ENCODE measurements at regions not wholly inside any gene's neighbourhood (a gene's known extent, or its start where the extent isn't known, plus 50 kb on each side); places are given as distances from the start of the nearest gene placed in this dataset.

GRCh38 chr5:135097390-135097789 lies 63.4 kb upstream of the PITX1 start (continued):
- TF ChIP-seq KIAA2018 (CRISPR knock-in tag; IDR thresholded peaks at IDR 0.05; ENCODE audit: borderline replicate concordance) (no peak), RBFOX2 (IDR thresholded peaks at IDR 0.05; ENCODE audit: low read depth, low read length) (no peak), BRF2 (CRISPR knock-in tag; IDR thresholded peaks at IDR 0.05) (no peak), MYPOP (CRISPR knock-in tag; IDR thresholded peaks at IDR 0.05) (no peak), ZFX (CRISPR knock-in tag; IDR thresholded peaks at IDR 0.05; ENCODE audit: low read depth) (no peak), ZNF432 (CRISPR knock-in tag; IDR thresholded peaks at IDR 0.05; ENCODE audit: borderline replicate concordance) (no peak), ZNF773 (CRISPR knock-in tag; IDR thresholded peaks at IDR 0.05; ENCODE audit: borderline replicate concordance) (no peak), ZNF850 (CRISPR knock-in tag; conservative IDR thresholded peaks at IDR 0.05) (no peak), AFF4 (CRISPR knock-in tag; IDR thresholded peaks at IDR 0.05) (no peak)

All from HepG2 (cell line).